GM06990 (cell line): ENCODE measurements at regions not wholly inside any gene's neighbourhood (a gene's known extent, or its start where the extent isn't known, plus 50 kb on each side); places are given as distances from the start of the nearest gene placed in this dataset.

Experiments
- DNase-seq: peaks from one replicate; pipeline ENCODE4 v3.0.0-alpha.2; 2011; ENCODE audit not compliant: insufficient read length; ENCODE audit errors: extremely low read depth
- H3K27me3 ChIP-seq: replicated peaks from 2 replicates; pipeline ENCODE4 v1.6.0; 2011; ENCODE audit warnings: low read length; ENCODE audit not compliant: control insufficient read depth, insufficient read depth
- H3K36me3 ChIP-seq: 2 replicates; pipeline ENCODE4 v1.5.1; 2011; ENCODE audit warnings: low read length; ENCODE audit not compliant: control insufficient read depth, insufficient read depth
- H3K4me3 ChIP-seq: replicated peaks from 2 replicates; pipeline ENCODE4 v1.5.1; 2011; ENCODE audit warnings: low read depth, mild to moderate bottlenecking, control low read depth, low read length
- CTCF ChIP-seq: IDR thresholded peaks from 2 replicates; pipeline ENCODE4 v1.5.1; 2011; ENCODE audit warnings: low read length, control low read depth, mild to moderate bottlenecking, inconsistent platforms; ENCODE audit not compliant: insufficient read depth, poor library complexity, severe bottlenecking

GRCh38 chr3:74673326-74673725 lies 58.9 kb upstream of the CNTN3 start:
- DNase-seq, result no peak
- Histone ChIP-seq H3K27me3 (no peaks in the 10 kb centered on the region), H3K4me3 (no peak overlapping the region), H3K36me3 (no peaks in the 10 kb centered on the region)
- no peak for TF ChIP-seq CTCF

- H3K27me3 ChIP-seq, result no peaks in the 10 kb centered on the region
- H3K36me3 ChIP-seq, result no peaks in the 10 kb centered on the region
- DNase-seq, result no peak
- no peak for TF ChIP-seq CTCF
- H3K4me3 ChIP-seq, result no peak overlapping the region
Measured at GRCh38 chr3:74664606-74665005, 50.1 kb upstream of the CNTN3 start.
